ENCODE measurements at regions not wholly inside any gene's neighbourhood (a gene's known extent, or its start where the extent isn't known, plus 50 kb on each side); places are given as distances from the start of the nearest gene placed in this dataset.
A peak's percentile ranks its signal among the peaks of the same experiment; 100 is the strongest.

GRCh38 chr12:127063339-127064072 is 1203.5 kb upstream of the TMEM132C start:
- peak; percentile 32 for DNase-seq (ENCODE audit: low spot score)

GRCh38 chr12:127064207-127064606 is 1202.8 kb upstream of the TMEM132C start:
- no peak for DNase-seq (ENCODE audit: low spot score)

- no peak for DNase-seq (ENCODE audit: low spot score)
These were observed 1201.4 kb upstream of the TMEM132C start for GRCh38 chr12:127065595-127065994.

GRCh38 chr12:127070515-127071157 is 1196.3 kb upstream of the TMEM132C start:
- no peak for DNase-seq (ENCODE audit: low spot score)

DNA sequence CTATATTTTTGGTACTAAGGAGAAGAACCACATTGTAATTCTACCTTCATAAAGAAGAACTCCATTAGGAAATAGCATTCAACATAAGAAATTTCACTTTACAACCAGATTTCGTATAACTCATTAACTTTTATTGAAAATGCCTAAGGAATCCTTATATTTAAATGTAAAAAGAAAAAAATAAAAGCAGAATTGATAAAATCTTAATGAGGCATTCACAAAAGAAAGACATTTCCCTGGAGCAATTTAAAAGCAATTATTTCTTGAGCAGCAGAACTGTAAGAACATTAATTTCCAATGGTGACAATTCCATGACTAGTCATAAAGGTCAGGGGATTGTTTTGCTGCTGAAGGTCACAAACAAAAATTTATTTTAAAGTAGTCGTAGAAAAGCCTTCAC is 1192.8 kb upstream of the TMEM132C start:
- no peak for DNase-seq (ENCODE audit: low spot score)

- no peak for DNase-seq (ENCODE audit: low spot score)
These were observed 1191.0 kb upstream of the TMEM132C start for GRCh38 chr12:127075981-127076380.

- DNase-seq (ENCODE audit: low spot score), result no peak
These were observed 1189.5 kb upstream of the TMEM132C start for GRCh38 chr12:127077262-127078045.

- DNase-seq (ENCODE audit: low spot score), result no peak
These were observed 1188.2 kb upstream of the TMEM132C start for GRCh38 chr12:127078577-127079350.

DNA sequence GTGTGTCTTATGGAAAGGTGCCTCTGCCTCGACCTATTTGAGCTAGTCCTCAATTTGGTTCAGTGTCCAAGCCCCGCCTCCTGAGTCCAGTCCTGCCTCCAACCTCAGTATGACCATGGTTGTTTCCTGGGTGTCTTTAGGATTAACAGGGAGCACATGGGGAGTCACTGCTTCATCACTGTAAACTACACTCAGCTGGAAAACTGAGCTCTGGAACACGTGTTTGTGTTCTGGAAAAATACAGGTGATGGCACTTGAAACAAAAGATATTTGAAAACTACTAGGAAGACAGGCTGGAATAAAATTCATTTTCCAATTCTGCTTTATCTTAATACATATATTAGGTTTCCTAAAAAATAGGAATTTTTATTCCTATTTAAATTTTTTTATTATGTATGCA is 1187.3 kb upstream of the TMEM132C start:
- DNase-seq (ENCODE audit: low spot score), result no peak

DNA sequence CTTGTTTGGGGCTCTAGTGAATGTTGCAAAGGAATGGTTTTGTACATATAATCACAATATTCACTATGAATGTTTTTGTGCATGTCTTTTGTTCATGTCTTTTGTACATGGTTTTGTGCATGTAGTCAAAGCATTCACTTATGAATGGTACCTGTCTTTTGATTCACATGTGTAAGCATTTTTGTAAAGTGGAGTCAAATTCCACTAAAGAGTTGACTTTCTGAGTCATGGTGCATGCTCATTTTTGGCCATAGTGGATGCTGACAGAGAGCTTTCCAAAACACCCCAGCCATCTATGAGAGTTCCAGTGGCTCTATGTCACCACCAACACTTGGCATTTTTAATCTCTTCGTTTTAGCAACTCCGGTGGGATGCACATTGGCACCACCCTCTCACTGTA is 1185.9 kb upstream of the TMEM132C start:
- no peak for DNase-seq (ENCODE audit: low spot score)

DNA sequence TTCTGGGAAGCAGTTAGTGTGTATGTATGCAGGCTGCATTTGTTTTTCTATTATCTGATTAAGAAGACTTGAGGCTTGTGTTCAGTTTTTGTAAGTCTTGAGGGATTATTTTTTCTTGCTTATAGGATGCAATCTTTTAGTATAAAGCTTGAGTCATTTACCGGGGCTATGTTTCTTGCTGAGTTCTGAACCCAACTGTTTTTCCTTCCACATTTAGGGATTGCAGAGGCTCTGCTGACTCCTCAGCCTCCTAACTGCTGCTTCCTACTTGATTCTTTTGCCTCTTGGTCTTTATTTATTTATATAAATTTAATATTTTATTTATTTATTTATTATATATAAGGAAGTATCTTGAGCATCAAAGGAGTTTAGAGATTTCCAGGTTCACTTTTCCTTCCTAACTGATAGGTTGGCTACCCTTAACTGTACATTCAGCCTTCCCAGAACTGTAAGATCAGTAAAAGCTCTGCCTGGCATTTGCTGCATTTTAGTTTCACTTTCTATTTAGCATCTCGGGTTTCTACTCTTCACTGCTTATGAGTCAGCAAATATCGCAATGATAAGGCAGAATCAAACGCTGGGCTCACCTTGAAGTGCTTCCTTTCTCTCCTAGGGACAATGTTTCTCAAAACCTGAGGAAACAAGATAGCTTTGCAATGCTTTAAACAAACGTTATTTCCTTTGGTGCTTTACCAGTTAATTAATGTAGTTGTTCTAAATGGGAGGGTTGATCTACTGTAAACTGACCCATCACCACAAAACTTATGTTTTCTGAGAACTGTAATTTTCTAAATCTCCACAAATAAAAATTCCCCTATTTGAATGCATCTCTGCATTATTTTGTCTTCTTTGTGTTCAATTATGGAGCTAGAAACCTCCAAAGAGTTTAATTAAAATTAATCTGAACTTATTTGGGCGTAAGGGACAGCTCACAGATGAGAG is 1183.7 kb upstream of the TMEM132C start:
- DNase-seq (ENCODE audit: low spot score), result peak; percentile 74

DNA sequence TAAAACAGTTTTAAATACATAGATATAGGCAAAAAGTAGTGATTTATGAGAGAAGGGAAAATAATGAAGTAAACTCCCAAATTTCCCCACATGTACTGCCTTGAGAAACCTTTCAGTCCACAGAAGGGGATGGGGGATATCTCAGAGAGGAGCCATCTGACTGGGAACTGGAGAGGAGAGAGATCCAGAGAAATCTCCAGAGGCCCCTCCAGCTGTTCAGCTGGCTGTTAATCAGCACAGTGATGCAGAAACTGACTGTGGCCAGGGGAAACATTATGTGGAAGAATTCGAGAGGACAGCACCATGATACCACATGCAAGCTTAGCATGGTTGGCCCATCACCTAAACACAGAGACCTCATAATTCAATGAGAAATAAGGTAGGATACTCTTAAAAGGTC is 1165.9 kb upstream of the TMEM132C start:
- DNase-seq (ENCODE audit: low spot score), result no peak

GRCh38 chr12:127106041-127106440 is 1160.9 kb upstream of the TMEM132C start:
- DNase-seq (ENCODE audit: low spot score), result no peak

- no peak for DNase-seq (ENCODE audit: low spot score)
These were observed 1160.3 kb upstream of the TMEM132C start for GRCh38 chr12:127106697-127107096.

DNA sequence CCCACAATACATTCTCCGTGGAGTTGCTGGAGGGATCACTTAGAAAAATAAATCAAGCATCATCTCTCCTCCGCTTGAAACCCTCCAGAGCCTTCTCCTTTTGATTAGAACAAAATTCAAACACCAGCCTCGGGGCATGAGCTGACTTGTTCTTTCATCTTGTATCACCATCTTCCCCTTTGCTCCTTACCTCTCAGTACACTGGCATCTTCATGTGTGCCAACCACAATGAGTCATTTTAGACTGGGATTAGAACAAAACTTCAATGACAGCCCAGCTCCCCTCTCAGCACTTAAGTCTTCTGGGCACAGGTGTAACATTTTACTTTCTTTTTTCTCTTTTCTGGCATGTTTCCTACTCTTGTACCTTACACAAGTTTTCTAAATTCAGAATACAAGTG is 1159.2 kb upstream of the TMEM132C start:
- DNase-seq (ENCODE audit: low spot score), result no peak

DNA sequence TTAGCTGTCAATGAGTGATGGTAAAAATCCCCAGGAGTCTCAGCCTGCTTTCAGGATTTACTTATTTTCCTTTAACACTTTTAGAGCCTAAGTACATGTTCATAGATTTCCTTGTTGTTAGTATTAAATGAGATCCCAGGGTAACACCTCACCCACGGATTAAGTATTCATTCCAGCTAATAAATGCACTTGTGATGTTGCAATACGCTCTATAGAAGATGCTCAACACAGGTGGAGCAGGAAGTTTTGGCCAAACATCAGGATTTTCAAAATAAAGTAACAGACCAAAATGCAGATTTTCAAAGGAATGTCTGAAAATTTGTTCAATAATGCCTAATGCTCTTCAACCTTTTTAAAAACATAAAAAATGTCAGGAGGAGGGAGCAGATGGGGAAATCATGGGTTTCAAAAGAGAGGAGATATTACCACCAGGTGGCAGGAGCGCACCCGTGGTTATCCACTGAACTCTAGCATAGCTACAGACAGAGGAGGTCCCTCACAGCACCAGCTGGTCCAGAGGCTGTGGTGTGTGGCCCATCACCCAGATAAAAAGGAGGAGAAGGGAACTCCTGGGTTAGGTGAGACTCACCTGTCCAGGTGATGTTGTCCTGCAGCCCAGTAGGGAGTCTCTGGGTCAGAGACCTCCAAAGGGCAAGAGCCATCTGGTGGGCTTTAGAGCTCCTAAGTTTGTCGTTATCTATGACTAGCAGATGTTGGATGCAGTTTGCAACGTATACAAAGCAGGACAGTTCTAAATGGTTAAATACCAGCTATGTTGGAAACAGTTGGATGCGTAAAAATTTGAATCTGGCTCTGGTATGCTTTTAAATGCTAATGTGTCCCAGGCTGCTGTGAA is 1158.4 kb upstream of the TMEM132C start:
- peak; percentile 84 for DNase-seq (ENCODE audit: low spot score)

GRCh38 chr12:127113945-127114344 is 1153.0 kb upstream of the TMEM132C start:
- no peak for DNase-seq (ENCODE audit: low spot score)

DNA sequence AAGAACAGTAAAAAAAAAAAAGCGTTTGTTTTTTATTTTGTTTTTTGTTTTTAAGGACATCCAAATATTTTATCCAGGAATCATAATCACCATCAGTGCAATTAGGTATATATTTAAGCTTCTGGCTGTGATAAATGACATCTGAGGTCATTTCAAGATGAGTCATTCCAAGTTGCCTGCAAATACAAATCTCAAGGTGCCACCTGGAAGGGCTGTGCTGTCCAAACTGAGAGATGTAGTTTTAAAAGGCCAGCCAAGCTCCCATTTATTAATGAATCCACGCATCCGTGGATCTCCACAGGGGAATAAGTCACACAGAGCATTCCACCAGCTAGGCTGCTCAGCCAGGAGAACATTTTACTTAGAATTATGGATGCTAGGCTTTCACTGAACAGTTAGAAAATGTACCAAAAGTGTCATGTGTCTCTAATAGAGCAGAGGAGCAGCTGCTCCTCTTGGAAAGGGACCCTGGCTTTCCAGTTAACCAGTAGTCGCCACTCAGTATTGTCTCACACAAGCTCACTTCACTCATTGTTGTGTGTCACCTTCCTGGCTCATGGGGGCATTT is 1151.4 kb upstream of the TMEM132C start:
- DNase-seq (ENCODE audit: low spot score), result no peak

DNA sequence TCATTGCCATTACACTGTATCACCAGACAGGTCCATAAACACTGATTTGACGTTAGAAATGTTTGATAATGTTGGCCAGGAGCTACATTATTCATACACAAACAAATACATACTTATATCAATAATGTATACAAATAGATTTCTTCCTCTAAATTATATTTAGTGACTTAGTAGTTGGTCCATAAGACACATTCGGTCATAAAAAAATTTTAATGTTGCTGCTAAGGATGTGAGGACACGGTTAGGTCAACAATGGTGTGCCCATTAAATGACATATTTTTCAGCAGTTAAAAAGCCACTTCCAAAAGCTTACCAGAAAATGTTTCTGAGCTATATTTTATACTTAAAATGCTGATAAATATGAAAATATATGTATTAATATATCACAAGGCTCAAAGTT is 1148.7 kb upstream of the TMEM132C start:
- no peak for DNase-seq (ENCODE audit: low spot score)

All from HT-29 (cell line).